SW 1271 (cell line): ENCODE measurements at regions not wholly inside any gene's neighbourhood (a gene's known extent, or its start where the extent isn't known, plus 50 kb on each side); places are given as distances from the start of the nearest gene placed in this dataset.

Source experiments
- DNase-seq, 2 experiments: peaks; one replicate each; lab custom pipeline; 2025; lab: John Stamatoyannopoulos, UW

DNA sequence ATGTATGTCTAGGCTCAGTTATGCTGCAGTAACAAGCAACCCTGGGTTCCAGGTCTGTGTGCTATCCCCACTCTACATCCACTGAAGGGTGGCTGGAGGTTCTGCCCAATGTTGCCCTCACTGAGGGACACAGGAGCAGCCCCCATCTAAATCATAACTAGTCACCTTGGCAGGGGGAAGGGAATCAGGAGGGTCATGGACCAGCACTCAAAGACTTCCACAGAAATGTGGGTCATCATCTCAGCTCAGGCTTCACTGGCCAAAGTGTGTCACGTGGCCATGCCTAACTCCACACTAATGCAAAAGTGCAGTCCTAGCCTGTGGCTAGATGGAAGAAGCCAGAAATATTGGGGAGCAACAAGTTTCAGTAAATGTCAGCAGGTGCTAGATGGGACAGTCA lies 137.3 kb upstream of the ZNF507 start:
- DNase-seq = no peak

GRCh38 chr19:32219392-32219791 lies 126.0 kb upstream of the ZNF507 start:
- DNase-seq = no peak

DNA sequence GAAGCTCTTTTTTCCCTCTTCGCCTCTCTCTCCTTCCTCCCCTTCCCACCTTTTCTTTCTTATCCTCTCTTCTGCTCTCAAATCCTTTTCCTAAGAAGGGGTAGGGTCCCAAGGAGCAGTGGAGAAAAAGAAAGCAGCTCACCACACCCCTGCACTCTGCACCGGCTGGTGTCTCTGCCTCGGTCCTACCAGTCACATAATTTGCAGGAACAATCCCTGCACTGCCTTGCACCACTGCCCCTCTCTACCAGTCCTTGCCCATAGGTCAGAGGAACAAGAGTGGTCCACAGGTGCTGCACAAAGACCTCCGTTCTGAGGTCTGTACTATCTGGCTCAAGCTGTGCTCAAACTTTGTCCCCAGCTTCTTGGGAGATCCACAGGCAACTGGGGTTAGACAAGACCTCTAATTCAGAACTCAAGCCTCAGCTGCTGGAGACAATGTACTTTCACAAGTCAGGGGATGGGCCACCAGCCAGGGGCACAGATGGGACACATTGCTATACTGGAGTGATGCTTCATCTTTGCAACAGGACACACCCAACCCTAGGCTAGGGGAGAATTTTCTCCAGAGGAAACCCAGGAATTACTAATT lies 125.4 kb upstream of the ZNF507 start:
- no peak for DNase-seq

- no peak for DNase-seq
These were observed 124.5 kb upstream of the ZNF507 start for GRCh38 chr19:32220951-32221350.

DNA sequence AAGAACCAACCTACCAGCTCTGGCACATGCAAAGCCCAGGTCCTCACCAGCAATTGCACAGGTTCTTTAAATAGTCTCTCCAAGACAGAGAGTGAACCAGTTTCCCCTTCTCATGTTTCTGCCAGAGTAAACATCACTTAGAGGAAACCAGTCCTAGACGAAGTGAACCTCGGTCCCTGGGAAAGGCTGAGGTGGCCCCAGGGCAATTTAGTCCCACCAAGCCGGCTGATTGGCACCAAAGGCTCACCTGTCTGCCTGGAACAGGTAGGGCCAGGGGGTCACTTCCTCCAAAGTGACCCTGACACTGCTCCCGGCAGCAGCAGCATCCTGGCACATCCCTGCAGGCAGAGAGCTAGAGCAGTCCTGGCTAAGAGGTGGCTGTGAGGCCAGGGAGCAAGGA lies 122.9 kb upstream of the ZNF507 start:
- no peak for DNase-seq

DNA sequence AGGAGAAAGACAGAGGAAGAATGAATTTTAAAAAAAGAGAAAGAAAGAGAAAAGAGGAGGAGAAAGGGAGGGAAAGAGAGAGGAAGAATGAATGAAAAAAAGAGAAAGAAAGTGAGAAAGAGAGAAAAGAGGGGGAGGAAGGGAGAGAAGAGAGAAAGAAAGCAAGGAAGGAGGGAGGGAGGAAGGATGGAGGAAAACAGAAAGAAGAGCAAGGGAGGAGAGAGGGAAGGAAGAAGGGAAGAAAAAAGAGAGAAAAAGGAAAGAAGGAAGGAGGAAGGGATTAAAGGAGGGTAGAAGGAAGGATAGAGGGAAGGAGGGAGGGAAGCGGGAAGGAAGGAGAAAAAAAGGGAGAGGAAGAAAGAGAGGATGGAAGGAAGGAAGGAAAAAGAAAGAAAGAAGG lies 122.3 kb upstream of the ZNF507 start:
- DNase-seq = no peak

DNA sequence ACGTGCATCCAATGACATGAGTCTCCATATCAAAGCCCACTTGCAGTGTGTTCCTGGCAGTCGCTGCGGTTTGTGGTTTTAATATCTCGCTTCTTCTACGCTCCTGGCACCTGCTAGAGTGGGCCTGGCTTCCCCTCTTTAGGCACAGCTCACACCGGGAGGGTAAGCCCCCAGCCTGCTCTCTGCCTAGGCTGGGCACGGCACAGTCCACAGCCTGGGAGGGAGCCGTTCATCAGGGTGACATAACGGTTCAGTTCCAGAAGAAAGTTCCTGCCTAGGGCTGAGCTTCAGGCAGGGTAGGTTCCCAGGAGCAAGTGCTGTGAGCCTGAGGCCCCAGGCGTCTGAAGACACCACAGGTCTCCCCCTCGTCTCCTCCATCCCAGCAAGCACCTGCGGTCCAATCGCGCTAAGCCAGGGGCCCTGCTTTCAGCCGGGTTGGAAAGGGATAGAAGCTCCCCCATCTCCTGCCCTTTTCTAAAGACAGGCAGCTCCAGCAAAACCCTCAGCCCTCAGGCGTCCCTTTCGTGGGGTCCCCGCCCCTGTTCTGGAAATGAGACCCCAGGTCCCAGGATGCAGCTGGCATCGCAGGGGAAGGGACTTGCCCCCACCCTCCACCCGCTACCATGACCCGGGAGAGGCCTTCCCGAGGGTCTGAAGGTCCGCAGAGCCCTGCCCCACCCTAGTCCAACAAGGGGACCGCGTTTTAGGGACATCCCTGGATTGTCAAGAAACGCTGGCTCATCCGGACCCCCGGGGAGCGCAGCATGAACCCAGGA lies 121.6 kb upstream of the ZNF507 start:
- DNase-seq = no peak

DNA sequence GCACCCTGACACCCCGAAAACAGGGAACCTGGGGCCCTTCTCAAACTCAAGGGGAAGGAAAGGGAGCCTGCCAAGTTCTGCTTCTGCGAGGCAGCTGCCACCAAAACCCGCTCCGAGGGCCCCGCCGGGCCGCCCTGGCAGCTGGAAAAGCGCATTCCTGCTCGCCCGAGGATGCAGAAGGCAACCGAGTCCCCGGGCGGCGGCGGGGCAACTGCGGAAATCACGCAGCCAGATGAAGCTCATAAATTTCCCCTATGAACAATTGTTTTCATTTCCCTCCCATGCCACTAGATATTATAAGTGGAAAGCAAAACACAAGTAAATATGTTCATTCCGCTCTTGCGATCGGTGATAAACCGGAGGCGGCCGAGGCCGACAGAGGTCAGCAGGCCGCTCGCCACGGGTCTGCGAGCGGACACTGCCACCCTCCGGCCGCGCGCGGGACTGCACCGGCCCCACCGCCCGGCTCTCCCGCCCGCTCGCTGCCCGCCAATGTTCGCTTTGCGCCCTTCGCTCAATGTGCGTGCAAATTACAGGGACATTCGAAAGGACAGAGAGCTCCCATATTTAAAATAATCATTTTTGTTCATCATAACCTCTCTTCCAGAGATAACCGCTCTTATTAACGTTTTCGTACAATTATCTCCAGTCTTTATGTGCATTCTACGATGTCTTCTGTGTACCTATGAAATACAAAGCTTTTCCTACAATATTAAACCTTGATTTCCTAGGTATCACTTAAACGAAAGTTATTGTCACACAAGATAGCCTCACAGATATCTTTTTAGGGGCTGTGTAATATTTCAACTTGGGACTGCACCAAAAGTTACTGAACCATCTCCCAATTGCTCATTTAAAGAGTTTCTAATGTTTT lies 120.8 kb upstream of the ZNF507 start:
- peak in 1 of 2 experiments; percentile 16 for DNase-seq

DNA sequence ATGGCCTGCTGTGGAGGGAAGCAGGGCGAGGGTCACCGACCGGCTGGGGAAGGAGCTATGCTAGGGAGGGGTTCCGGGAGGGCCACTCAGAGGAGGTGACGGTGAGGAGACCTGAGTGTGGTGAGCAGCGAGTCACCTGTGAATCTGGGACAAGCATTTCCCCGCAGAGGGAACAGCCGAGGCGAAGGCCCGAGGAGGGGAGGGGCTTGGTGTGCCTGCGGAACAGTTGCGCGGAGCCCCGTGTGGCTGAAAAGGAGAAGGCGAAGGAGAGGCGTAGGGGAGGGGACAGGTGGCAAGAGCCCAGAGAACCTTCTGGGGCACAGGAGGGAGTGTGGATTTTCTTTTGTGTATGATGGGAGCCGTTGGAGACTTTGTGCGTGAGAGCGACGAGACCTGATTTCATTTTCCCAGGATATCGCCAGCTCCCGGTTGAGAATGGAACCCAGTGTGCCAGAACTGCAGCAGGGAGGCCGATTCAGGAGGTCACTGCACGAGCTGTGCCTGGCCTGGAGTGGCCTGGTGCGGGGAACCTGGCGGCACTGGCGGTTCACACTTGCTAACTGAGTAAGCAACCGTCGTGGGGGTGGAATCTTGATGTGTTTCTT lies 117.7 kb upstream of the ZNF507 start:
- DNase-seq = no peak

- DNase-seq = no peak
These were observed 115.0 kb upstream of the ZNF507 start for GRCh38 chr19:32230441-32230840.

DNA sequence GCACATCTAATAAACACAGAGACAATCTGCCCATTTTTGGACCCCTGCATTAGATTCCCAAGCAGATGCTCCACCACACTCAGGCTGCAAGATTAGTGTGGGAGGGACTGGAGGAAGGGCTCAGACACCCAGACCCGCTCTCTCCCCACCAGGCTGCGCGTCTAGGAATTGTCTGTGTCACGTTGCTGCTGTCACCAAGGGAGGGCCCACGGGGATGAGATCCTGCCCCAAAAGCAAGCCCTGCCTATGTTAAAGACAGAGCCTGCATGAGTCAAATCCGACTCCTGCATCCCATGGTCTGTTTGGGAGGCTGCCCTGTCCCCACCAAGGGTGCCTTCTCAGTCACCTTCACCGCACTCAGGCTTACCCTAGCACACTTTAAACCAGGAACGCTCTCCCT lies 114.4 kb upstream of the ZNF507 start:
- no peak for DNase-seq

GRCh38 chr19:32231691-32232090 lies 113.7 kb upstream of the ZNF507 start:
- DNase-seq = no peak

DNA sequence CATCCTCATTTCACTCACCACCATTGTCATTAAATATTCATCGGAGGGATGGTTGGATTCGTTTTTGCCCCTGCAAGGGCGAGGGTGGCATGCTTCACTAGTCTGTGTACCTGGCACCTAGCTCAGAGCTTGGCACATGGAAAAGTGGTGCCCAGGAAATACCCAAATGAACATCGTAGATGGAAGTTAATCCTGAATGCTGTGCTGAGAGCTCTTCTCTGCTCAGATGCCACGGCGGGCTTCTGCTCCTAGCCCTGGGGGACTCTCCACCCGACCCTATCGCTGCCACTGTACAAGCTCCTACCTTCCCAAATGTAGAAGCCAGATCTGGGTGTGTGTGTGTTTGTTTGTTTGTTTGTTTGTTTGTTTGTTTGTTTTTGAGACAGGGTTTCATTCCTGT lies 113.0 kb upstream of the ZNF507 start:
- no peak for DNase-seq

DNA sequence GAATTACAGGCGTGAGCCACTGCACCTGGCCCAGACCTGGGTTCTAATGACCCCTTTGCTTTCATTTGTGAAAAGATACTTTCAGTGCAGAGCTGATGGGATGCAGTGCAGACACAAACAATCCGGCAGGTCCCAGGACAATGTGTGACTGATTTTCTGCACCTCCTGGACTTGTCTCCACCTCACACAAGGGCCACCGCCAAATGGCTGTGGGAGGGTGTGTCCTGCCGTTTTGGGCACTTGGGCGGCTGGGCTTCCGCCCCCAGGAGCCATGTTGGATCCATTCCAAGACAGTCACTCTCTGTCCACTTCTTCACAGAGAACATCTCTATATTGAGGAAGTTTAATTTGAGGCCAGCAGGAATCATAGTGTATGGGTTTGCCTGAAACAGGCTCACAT lies 112.3 kb upstream of the ZNF507 start:
- no peak for DNase-seq

GRCh38 chr19:32233885-32234284 lies 111.5 kb upstream of the ZNF507 start:
- no peak for DNase-seq

DNA sequence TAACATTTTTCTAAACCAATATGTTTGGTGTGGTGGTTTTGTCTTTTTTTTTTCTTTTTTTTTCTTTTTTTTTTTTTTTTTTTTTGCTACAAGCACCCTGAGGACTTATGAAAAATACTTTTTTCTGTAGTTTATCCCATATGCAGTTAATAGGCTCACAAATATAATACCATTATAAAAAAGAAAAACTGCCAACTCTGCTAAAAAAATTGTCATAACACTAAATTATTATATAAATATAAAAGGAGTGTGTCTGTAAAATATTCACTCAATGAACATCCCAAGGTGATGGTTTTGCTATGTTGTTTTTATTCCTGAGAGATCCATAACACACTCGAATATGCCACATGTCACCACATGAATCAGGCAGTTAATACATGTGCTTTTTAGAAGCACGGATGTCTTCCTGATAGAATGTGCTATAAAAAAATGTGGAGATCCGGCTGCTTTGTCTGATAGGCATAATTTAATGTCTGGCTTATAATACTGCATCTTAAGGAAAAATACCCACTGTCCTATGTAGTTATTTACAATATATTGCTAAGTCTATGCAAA lies 110.7 kb upstream of the ZNF507 start:
- no peak for DNase-seq

GRCh38 chr19:32238076-32238475 lies 107.3 kb upstream of the ZNF507 start:
- no peak for DNase-seq

- DNase-seq = no peak
These were observed 105.1 kb upstream of the ZNF507 start for GRCh38 chr19:32240316-32240715.

DNA sequence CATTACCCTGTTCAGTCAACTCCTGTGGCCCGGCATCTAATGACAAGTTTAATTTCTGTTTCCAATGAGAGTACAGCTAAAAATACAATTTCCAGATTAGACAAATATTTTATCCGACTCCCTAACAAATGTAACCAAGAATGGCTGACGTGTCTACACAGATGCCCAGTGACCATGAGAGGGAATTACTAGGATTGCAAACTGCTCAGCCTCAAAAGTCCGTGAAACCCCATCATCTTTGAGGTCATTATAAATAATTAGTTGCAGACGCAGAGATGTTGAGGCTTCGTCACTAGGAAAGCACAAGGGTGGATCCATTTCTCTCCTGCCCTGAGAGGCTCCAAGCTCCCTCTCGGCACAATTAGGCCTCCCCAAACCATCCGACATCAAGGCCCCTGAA lies 104.1 kb upstream of the ZNF507 start:
- no peak for DNase-seq

DNA sequence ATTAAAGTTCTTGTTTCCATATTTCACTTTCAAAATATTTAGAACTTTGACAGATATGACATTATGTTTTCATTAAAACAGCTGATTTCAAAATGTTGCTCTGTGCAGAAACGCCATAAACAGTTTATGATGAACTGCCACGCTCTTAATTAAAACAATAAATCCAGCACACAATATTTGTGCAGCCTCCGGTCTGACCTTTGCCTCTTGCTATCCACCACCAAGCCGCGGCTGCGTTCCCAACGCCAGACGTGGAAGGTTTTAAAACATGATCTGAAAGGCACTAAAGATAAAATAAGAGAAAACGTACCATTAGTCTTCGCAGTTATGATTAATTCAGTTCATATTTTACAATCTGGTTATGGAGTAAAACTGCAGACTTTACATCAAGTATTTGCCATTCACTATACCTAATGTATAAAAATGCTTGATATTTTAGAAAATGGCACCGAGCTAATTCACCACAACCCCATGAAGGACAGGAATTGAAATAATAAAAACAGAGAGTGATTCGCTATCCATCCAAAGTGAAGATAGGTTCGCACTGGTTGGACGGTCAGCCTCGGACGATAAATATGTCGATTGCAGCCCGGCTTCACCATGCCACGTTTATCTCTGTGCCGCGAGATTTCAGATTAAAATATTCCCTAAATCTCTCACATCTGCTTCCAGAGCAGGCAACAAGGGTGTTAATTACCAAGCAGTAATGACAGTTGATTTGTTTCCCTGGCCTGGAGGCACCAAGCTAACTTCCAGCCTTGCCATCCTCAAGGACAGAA lies 103.3 kb upstream of the ZNF507 start:
- no peak for DNase-seq

DNA sequence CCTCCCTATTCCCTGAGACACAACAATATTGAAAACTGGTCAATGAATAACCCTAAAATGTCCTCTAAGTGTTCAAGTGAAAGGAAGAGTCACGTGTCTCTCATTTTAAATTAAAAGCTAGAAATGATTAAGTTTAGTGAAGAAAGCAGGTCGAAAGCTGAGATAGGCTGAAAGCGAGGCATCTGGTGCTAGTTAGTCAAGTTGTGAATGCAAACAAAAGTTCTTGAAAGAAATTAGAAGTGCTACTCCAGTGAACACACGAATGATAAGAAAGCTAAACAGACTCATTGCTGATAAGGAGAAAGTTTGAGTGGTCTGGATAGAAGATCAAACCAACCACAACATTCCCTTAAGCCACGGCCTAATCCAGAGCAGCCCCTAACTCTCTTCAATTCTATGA lies 99.4 kb upstream of the ZNF507 start:
- DNase-seq = no peak
